Neural cell (in vitro differentiated cells): ENCODE measurements at regions not wholly inside any gene's neighbourhood (a gene's known extent, or its start where the extent isn't known, plus 50 kb on each side); places are given as distances from the start of the nearest gene placed in this dataset.

Experiments used
- H2AFZ ChIP-seq: fragments of 200-600, 300-800 bp; sonication (generic), shearing (Covaris generic); 2 replicates; pipeline ENCODE4 v1.6.0; 2014; ENCODE audit warnings: low read depth, mild to moderate bottlenecking, antibody characterized with exemption, low read length, moderate library complexity
- H3F3A ChIP-seq: fragments of 200-600 bp; shearing (Covaris generic); 2 replicates; pipeline ENCODE4 v1.6.1; 2016; ENCODE audit warnings: mild to moderate bottlenecking, moderate library complexity, mixed read lengths, antibody characterized with exemption, low read length; ENCODE audit not compliant: insufficient read depth, poor library complexity, severe bottlenecking
- H3K27ac ChIP-seq: fragments of 200-600, 300-800 bp; sonication (generic), shearing (Covaris generic); 2 replicates; pipeline ENCODE4 v1.5.1; 2014; ENCODE audit warnings: mild to moderate bottlenecking, low read length, moderate library complexity
- H3K27me3 ChIP-seq: fragments of 300-800, 200-600 bp; sonication (generic), shearing (Covaris generic); 2 replicates; pipeline ENCODE4 v1.6.0; 2014; ENCODE audit warnings: mild to moderate bottlenecking, low read depth, low read length, moderate library complexity; ENCODE audit not compliant: insufficient read depth
- H3K36me3 ChIP-seq: fragments of 300-800, 200-600 bp; sonication (generic), shearing (Covaris generic); 2 replicates; pipeline ENCODE4 v1.5.1; 2014; ENCODE audit warnings: mild to moderate bottlenecking, antibody characterized with exemption, low read length, moderate library complexity; ENCODE audit not compliant: insufficient read depth
- H3K4me2 ChIP-seq: fragments of 300-800, 200-600 bp; sonication (generic), shearing (Covaris generic); 2 replicates; pipeline ENCODE4 v1.6.0; 2014; ENCODE audit warnings: mild to moderate bottlenecking, low read length
- H3K4me3 ChIP-seq: fragments of 300-800, 200-600 bp; sonication (generic), shearing (Covaris generic); 2 replicates; pipeline ENCODE4 v1.5.1; 2014; ENCODE audit warnings: mild to moderate bottlenecking, low read length, moderate library complexity
- H3K79me2 ChIP-seq: fragments of 200-600 bp; shearing (Covaris generic); replicated peaks from 2 replicates; pipeline ENCODE4 v1.6.0; 2014; ENCODE audit warnings: mild to moderate bottlenecking, low read length, moderate library complexity; ENCODE audit not compliant: insufficient read depth
- H3K9ac ChIP-seq: fragments of 300-800, 200-600 bp; sonication (generic), shearing (Covaris generic); 2 replicates; pipeline ENCODE4 v1.6.1; 2016; ENCODE audit warnings: mild to moderate bottlenecking, low read length, mixed read lengths
- H3K9me2 ChIP-seq: fragments of 200-600 bp; shearing (Covaris generic); 2 replicates; pipeline ENCODE4 v1.6.1; 2016; ENCODE audit warnings: mild to moderate bottlenecking, low read length, mixed read lengths; ENCODE audit not compliant: insufficient read depth
- H3K9me3 ChIP-seq: fragments of 200-600, 300-800 bp; sonication (generic), shearing (Covaris generic); 2 replicates; pipeline ENCODE4 v1.6.1; 2016; ENCODE audit warnings: mild to moderate bottlenecking, mixed run types, low read length, moderate library complexity, mixed read lengths
- H4K20me1 ChIP-seq: fragments of 200-600 bp; shearing (Covaris generic); 2 replicates; pipeline ENCODE4 v1.6.1; 2016; ENCODE audit warnings: mild to moderate bottlenecking, mixed run types; ENCODE audit not compliant: insufficient read depth
- EP300 ChIP-seq: fragments of 450-650 bp; conservative IDR thresholded peaks from 2 replicates; pipeline ENCODE4 v1.6.1; 2014; ENCODE audit warnings: antibody characterized with exemption, mild to moderate bottlenecking, moderate library complexity; ENCODE audit not compliant: poor library complexity, severe bottlenecking
- EZH2 ChIP-seq: fragments of 200-600, 300-800 bp; shearing (Covaris generic), sonication (generic); IDR thresholded peaks from 2 replicates; pipeline ENCODE4 v1.6.1; 2014; ENCODE audit warnings: antibody characterized with exemption, low read length, borderline replicate concordance, mild to moderate bottlenecking; ENCODE audit not compliant: insufficient read depth, poor library complexity, severe bottlenecking
- MXI1 ChIP-seq: fragments of 450-650 bp; conservative IDR thresholded peaks from 2 replicates; pipeline ENCODE4 v1.6.1; 2014; ENCODE audit warnings: antibody characterized with exemption, mild to moderate bottlenecking; ENCODE audit not compliant: poor library complexity, severe bottlenecking
- POLR2AphosphoS5 ChIP-seq: IDR thresholded peaks from 2 replicates; pipeline ENCODE4 v1.6.1; 2012
- RAD21 ChIP-seq: fragments of 450-650 bp; conservative IDR thresholded peaks from 2 replicates; pipeline ENCODE4 v1.6.1; 2014; ENCODE audit warnings: antibody characterized with exemption, mild to moderate bottlenecking, moderate library complexity
- SMC3 ChIP-seq: fragments of 450-650 bp; conservative IDR thresholded peaks from 2 replicates; pipeline ENCODE4 v1.6.1; 2014; ENCODE audit warnings: antibody characterized with exemption, mild to moderate bottlenecking, moderate library complexity; ENCODE audit not compliant: poor library complexity
- TAF1 ChIP-seq: IDR thresholded peaks from 2 replicates; pipeline ENCODE4 v1.6.1; 2012; ENCODE audit warnings: low read depth
- TF ChIP-seq, protein P1 (sequence below): IDR thresholded peaks from 2 replicates; pipeline ENCODE4 v1.6.1; 2012; ENCODE audit warnings: borderline replicate concordance
- TF ChIP-seq, protein P2 (sequence below): fragments of 450-650 bp; IDR thresholded peaks from 2 replicates; pipeline ENCODE4 v1.5.1; 2014; ENCODE audit warnings: antibody characterized with exemption, mild to moderate bottlenecking, moderate library complexity; ENCODE audit not compliant: poor library complexity, severe bottlenecking

DNA sequence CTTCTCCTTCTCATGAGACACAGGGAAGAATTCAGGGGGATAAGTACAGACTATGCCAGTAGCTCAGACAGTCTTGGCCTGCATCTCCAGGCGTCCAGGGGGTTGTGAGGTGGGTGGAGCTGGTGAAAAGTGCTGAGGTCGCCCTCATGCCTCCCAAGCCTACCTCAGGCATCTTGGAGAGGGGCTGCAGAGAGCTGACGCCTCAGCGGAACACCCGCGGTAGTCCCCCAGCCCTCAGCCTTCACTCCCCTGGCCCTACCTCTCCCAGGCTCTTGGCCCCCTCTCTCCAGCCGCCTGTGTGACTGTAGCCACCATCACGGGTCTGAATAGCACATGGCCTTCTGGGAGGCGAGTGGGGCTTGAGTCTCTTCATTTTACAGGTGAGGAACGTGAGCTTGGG, 59.8 kb upstream of the DLK1 start:
- no peaks in the 10 kb centered on the region for H3K27me3 ChIP-seq
- no peaks in the 10 kb centered on the region for H3K36me3 ChIP-seq
- H3K79me2 ChIP-seq = no peaks in the 10 kb centered on the region
- no peak overlapping the region for H3K4me3 ChIP-seq
- no peak overlapping the region for H3K27ac ChIP-seq
- TF ChIP-seq SMC3 = no peak
- TF ChIP-seq EP300 = no peak
- TF ChIP-seq MXI1 = no peak
- no peak for TF ChIP-seq POLR2AphosphoS5
- TF ChIP-seq, protein P1, sequence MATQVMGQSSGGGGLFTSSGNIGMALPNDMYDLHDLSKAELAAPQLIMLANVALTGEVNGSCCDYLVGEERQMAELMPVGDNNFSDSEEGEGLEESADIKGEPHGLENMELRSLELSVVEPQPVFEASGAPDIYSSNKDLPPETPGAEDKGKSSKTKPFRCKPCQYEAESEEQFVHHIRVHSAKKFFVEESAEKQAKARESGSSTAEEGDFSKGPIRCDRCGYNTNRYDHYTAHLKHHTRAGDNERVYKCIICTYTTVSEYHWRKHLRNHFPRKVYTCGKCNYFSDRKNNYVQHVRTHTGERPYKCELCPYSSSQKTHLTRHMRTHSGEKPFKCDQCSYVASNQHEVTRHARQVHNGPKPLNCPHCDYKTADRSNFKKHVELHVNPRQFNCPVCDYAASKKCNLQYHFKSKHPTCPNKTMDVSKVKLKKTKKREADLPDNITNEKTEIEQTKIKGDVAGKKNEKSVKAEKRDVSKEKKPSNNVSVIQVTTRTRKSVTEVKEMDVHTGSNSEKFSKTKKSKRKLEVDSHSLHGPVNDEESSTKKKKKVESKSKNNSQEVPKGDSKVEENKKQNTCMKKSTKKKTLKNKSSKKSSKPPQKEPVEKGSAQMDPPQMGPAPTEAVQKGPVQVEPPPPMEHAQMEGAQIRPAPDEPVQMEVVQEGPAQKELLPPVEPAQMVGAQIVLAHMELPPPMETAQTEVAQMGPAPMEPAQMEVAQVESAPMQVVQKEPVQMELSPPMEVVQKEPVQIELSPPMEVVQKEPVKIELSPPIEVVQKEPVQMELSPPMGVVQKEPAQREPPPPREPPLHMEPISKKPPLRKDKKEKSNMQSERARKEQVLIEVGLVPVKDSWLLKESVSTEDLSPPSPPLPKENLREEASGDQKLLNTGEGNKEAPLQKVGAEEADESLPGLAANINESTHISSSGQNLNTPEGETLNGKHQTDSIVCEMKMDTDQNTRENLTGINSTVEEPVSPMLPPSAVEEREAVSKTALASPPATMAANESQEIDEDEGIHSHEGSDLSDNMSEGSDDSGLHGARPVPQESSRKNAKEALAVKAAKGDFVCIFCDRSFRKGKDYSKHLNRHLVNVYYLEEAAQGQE = no peak
- TF ChIP-seq EZH2 = no peak
- TF ChIP-seq TAF1 = no peak
- TF ChIP-seq, protein P2, sequence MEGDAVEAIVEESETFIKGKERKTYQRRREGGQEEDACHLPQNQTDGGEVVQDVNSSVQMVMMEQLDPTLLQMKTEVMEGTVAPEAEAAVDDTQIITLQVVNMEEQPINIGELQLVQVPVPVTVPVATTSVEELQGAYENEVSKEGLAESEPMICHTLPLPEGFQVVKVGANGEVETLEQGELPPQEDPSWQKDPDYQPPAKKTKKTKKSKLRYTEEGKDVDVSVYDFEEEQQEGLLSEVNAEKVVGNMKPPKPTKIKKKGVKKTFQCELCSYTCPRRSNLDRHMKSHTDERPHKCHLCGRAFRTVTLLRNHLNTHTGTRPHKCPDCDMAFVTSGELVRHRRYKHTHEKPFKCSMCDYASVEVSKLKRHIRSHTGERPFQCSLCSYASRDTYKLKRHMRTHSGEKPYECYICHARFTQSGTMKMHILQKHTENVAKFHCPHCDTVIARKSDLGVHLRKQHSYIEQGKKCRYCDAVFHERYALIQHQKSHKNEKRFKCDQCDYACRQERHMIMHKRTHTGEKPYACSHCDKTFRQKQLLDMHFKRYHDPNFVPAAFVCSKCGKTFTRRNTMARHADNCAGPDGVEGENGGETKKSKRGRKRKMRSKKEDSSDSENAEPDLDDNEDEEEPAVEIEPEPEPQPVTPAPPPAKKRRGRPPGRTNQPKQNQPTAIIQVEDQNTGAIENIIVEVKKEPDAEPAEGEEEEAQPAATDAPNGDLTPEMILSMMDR = no peak
- TF ChIP-seq RAD21 = no peak
- no peaks in the 10 kb centered on the region for H3K9me2 ChIP-seq
- peaks cover 4% of the 10 kb centered on the region for H3F3A ChIP-seq
- H3K9me3 ChIP-seq = no peaks in the 10 kb centered on the region
- H3K4me2 ChIP-seq = no peak overlapping the region
- H3K9ac ChIP-seq = no peak overlapping the region
- H4K20me1 ChIP-seq = no peaks in the 10 kb centered on the region
- H2AFZ ChIP-seq = no peak overlapping the region

DNA sequence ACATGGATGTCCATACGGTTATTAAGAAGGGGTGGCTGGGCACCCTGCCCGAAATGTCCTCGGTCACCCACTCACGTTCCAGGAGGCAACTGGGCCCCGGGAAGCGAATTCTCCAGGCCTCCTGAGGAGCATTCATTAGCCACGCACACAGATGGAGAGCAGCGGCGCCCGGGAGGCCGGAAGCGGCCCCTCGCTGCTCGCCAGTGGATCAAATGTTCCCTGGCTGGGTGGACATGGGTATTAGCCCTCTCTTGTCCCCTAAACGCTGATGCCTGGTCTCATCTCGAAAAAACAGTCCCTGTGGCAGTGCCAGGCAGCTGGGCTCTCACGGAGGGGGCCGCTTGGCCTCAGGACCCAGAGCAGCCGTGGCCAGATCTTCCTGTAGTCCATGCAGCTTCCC, 59.0 kb upstream of the DLK1 start:
- H4K20me1 ChIP-seq = no peaks in the 10 kb centered on the region
- no peak overlapping the region for H3K4me2 ChIP-seq
- H3K27me3 ChIP-seq = no peaks in the 10 kb centered on the region
- H2AFZ ChIP-seq = no peak overlapping the region
- H3K9ac ChIP-seq = no peak overlapping the region
- no peaks in the 10 kb centered on the region for H3K9me2 ChIP-seq
- H3K4me3 ChIP-seq = no peak overlapping the region
- H3K27ac ChIP-seq = no peak overlapping the region
- TF ChIP-seq EP300 (no peak), SMC3 (no peak), TAF1 (no peak), RAD21 (no peak), MXI1 (no peak), POLR2AphosphoS5 (no peak), EZH2 (no peak)
- TF ChIP-seq, protein P2 = no peak
- TF ChIP-seq, protein P1 = no peak
- H3K9me3 ChIP-seq = no peaks in the 10 kb centered on the region
- peaks cover 4% of the 10 kb centered on the region for H3F3A ChIP-seq
- H3K79me2 ChIP-seq = no peaks in the 10 kb centered on the region
- H3K36me3 ChIP-seq = no peaks in the 10 kb centered on the region
